Gastroesophageal sphincter (tissue), 4 donors: ENCODE measurements at regions not wholly inside any gene's neighbourhood (a gene's known extent, or its start where the extent isn't known, plus 50 kb on each side); places are given as distances from the start of the nearest gene placed in this dataset.

Experiments
- ATAC-seq: fragments of 150-250 bp; one replicate; pipeline ENCODE4 v1.9.1; 2016; ENCODE audit warnings: mild to moderate bottlenecking, moderate library complexity
- H3K27ac ChIP-seq, 4 donors: fragments of 200-600 bp; sonication (generic) in 3 of 4; 1 replicate in 3 of 4; 2 replicates in 1 of 4; pipeline ENCODE4 v1.5.1; 2016 to 2019
- H3K27me3 ChIP-seq: fragments of 200-600 bp; sonication (generic); one replicate; pipeline ENCODE4 v1.5.1; 2019
- H3K36me3 ChIP-seq, 2 donors: fragments of 200-600 bp; sonication (generic); one replicate each; pipeline ENCODE4 v1.5.1; 2019; ENCODE audit warnings: control low read depth in 1 of 2
- H3K4me1 ChIP-seq, 3 donors: fragments of 200-600 bp; sonication (generic); 1 replicate in 2 of 3; 2 replicates in 1 of 3; pipeline ENCODE4 v1.5.1; 2016 to 2019; ENCODE audit warnings: control low read depth in 2 of 3
- H3K4me3 ChIP-seq, 2 donors: fragments of 200-600 bp; sonication (generic); one replicate each; pipeline ENCODE4 v1.5.1; 2019; ENCODE audit warnings: mild to moderate bottlenecking in 1 of 2, moderate library complexity in 1 of 2
- H3K9me3 ChIP-seq, 3 donors: fragments of 200-600 bp; sonication (generic); one replicate each; pipeline ENCODE4 v1.5.1; 2017 to 2019; ENCODE audit warnings: control low read depth in 2 of 3
- EP300 ChIP-seq: sonication (generic); formaldehyde crosslinking; IDR thresholded peaks from one replicate; pipeline ENCODE4 v1.6.1; 2017; ENCODE audit warnings: antibody characterized with exemption, mild to moderate bottlenecking
- POLR2A ChIP-seq, 2 donors: fragments of 450-650 bp; IDR thresholded peaks; one replicate each; pipeline ENCODE4 v1.6.1; 2017; ENCODE audit warnings: antibody characterized with exemption in 2 of 2, mild to moderate bottlenecking in 2 of 2, moderate library complexity in 1 of 2
- POLR2AphosphoS5 ChIP-seq: sonication (generic); formaldehyde crosslinking; IDR thresholded peaks from one replicate; pipeline ENCODE4 v1.6.1; 2017; ENCODE audit warnings: antibody characterized with exemption
- WGBS, 2 donors: methylation state at CpG; one replicate each; pipeline ENCODE4 v1.1.5; 2018; ENCODE audit warnings: low coverage in 1 of 2; 5-methylcytosine and 5-hydroxymethylcytosine counted together
- TF ChIP-seq, protein P1 (sequence below), 4 experiments: fragments of 200-600 bp in 2 of 4; fragments of 450-650 bp in 2 of 4; sonication (generic) in 1 of 4; IDR thresholded peaks; one replicate each; pipeline ENCODE4 v1.5.1; 2017 to 2019; ENCODE audit warnings: antibody characterized with exemption in 4 of 4, mild to moderate bottlenecking in 2 of 4, moderate library complexity in 2 of 4

DNA sequence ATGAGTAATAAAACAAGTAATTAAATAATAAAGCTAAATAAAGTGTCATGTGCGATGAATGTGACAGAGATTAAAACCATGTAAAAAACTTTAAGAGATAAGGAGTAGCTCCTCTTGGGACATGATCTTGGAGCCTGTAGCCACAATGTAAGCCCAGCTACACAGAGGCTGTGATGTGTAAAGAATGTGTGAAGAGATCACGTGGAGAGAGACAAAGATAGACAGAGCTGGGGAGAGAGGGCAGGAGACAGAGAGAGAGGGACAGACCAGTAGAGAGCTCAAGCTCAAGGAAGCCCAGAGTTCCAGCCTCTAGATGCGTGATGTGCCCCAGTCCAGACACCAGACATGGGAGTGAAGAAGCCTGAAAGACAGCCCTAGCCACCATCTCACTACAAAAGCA, 644.1 kb downstream of the TNS3 start:
- H3K27ac ChIP-seq = no peak overlapping the region
- no peaks in the 10 kb centered on the region for H3K36me3 ChIP-seq
- H3K4me1 ChIP-seq = peaks cover 0 to 11% (median 5%) of the 10 kb centered on the region in 3 donors
- H3K9me3 ChIP-seq = no peaks in the 10 kb centered on the region
- TF ChIP-seq POLR2A (IDR thresholded peaks at IDR 0.05) = no peak
- no peak for TF ChIP-seq EP300
- TF ChIP-seq POLR2AphosphoS5 = no peak
- H3K27me3 ChIP-seq = no peaks in the 10 kb centered on the region
- H3K4me3 ChIP-seq = no peak overlapping the region
- ATAC-seq = no peak
- WGBS, 2 donors = 85% methylated on average over 3 of the region's 3 CpGs

DNA sequence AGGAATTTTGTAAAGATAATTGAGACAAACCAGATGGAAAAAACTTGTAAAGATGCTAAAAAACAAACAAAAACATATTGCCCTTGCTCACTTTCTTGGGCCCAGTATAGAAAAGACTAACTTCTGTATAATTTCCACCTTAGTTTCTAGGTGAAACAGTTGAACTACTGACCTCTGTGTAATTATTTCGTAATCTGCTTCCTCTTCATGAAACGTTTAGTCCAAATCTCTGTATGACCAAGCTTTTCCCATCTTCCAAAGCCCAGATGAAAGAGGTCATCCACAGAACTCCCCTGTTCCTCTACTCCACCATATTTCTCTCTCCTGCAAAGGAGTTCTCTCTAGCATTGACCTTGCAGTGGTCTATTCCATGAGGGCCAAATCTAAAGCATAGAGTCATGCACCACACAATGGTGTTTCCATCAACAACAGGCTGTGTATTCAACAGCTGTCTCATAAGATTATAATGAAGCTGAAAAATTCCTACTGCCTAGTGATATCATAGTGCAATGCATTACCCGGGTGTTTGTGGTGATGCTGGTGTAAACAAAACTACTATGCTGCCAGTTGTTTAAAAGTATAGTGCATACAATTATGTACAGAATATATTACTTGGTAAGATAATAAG, 647.6 kb downstream of the TNS3 start:
- Histone ChIP-seq H3K4me3 (no peak overlapping the region), H3K27ac (no peak overlapping the region), H3K27me3 (no peaks in the 10 kb centered on the region), H3K9me3 (no peaks in the 10 kb centered on the region), H3K36me3 (no peaks in the 10 kb centered on the region), H3K4me1 (peaks cover 0 to 18% (median 5%) of the 10 kb centered on the region in 3 donors)
- TF ChIP-seq POLR2A (IDR thresholded peaks at IDR 0.05) (no peak), EP300 (no peak), POLR2AphosphoS5 (no peak)
- TF ChIP-seq, protein P1, sequence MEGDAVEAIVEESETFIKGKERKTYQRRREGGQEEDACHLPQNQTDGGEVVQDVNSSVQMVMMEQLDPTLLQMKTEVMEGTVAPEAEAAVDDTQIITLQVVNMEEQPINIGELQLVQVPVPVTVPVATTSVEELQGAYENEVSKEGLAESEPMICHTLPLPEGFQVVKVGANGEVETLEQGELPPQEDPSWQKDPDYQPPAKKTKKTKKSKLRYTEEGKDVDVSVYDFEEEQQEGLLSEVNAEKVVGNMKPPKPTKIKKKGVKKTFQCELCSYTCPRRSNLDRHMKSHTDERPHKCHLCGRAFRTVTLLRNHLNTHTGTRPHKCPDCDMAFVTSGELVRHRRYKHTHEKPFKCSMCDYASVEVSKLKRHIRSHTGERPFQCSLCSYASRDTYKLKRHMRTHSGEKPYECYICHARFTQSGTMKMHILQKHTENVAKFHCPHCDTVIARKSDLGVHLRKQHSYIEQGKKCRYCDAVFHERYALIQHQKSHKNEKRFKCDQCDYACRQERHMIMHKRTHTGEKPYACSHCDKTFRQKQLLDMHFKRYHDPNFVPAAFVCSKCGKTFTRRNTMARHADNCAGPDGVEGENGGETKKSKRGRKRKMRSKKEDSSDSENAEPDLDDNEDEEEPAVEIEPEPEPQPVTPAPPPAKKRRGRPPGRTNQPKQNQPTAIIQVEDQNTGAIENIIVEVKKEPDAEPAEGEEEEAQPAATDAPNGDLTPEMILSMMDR (IDR thresholded peaks at IDR 0.05) = no peak
- ATAC-seq = no peak
- 58 to 67% methylated on average over 3 of the region's 3 CpGs for WGBS, 2 donors

DNA sequence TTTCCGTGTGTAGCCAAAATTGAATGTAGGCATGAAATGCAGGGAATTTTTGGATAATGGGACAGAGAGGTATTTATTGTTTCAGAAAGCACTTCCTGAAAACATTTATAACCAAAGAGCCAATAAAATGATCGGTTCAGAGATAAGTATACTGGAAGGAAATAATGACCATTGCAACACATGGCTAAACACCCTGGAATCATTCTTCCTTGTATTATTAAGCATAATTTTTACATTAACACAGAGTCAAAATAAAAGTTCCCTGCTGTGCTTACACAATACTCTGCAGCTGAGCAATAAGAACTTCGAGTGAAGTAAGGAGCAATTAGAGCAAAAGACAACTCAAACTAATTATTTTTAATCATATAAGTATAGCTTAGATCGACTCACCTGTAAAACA, 648.3 kb downstream of the TNS3 start:
- no peak overlapping the region for H3K4me3 ChIP-seq
- H3K9me3 ChIP-seq = no peaks in the 10 kb centered on the region
- no peak for ATAC-seq
- peaks cover 0 to 18% (median 5%) of the 10 kb centered on the region in 3 donors for H3K4me1 ChIP-seq
- H3K27ac ChIP-seq = peak overlapping the region in 1 of 4 donors; percentile 69
- no peaks in the 10 kb centered on the region for H3K36me3 ChIP-seq
- no peak for TF ChIP-seq EP300
- no peak for TF ChIP-seq POLR2A (IDR thresholded peaks at IDR 0.05)
- TF ChIP-seq POLR2AphosphoS5 = no peak
- TF ChIP-seq, protein P1 (IDR thresholded peaks at IDR 0.05) = no peak
- H3K27me3 ChIP-seq = no peaks in the 10 kb centered on the region
- WGBS, 2 donors = 74 to 83% methylated on average over 4 of the region's 4 CpGs

DNA sequence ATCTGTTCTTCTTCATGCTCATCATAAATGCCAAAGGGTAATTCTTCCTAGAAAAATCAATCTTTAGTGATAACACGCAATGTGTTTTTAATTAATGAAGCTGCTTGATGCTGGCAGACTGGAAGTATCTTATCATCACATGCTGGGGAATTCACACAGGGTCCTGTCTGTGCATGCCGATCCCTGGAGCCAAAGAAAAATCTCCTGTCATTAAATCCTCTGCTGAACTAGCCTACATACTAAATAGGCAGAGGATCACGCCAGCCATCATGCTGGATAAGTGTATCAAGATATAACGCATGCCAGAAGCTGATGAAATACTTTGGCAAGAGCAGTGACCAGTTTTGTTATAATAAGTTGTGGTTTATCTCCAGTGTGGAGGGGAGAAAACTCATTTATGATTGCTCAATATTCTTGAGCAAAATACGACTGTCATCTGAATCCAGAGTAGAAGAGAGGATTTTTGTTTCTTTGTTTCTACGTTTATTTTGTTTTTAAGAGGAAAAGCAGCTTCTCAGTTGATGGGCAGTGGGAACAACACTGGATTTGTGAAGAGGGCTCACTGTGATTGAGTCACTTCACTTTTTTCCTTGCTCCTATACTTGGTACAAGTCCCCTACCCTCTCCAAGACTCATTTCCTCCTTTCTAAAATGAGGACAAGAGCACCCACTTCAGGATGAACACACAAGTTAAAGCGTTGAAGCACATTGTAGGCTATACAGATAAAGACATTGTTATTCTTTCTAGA, 649.1 kb downstream of the TNS3 start:
- WGBS, 2 donors = 43 to 61% methylated on average over 6 to 7 of the region's 7 CpGs
- H3K4me3 ChIP-seq = no peak overlapping the region

DNA sequence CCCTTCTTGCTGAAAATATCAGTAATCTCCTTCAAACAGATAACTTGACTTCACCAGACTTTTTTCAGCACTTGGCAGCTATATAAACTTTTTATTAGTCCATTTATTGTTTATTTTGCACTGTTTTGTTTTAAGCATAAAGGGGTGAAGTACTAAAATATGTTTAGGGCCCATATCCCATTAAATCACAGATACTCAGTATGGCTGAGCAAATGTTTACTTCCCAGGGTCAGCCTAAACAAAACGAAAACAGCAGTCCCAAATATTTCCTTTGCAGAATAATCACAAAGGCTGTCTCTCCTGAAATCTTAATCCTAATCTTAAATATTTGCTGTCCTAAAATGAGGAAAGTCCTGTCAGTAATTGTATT, 649.6 kb downstream of the TNS3 start:
- Histone ChIP-seq H3K36me3 (no peaks in the 10 kb centered on the region), H3K4me1 (peaks cover 0 to 18% (median 5%) of the 10 kb centered on the region in 3 donors), H3K27me3 (no peaks in the 10 kb centered on the region), H3K4me3 (no peak overlapping the region), H3K9me3 (no peaks in the 10 kb centered on the region), H3K27ac (peak overlapping the region in 1 of 4 donors; percentile 59)
- TF ChIP-seq POLR2A (IDR thresholded peaks at IDR 0.05) (no peak), EP300 (no peak), POLR2AphosphoS5 (no peak)
- TF ChIP-seq, protein P1 (IDR thresholded peaks at IDR 0.05) = no peak
- WGBS, 2 donors = 22 to 63% methylated on average over 1 of the region's 1 CpG
- ATAC-seq = no peak

More for the DNA sequence above, 649.1 kb downstream of the TNS3 start:
- Histone ChIP-seq H3K36me3 (no peaks in the 10 kb centered on the region), H3K27ac (peak overlapping the region; percentile 42 to 69 (median 53)), H3K4me1 (peaks cover 0 to 18% (median 5%) of the 10 kb centered on the region in 3 donors), H3K9me3 (no peaks in the 10 kb centered on the region), H3K27me3 (no peaks in the 10 kb centered on the region)
- ATAC-seq = peak; percentile 83
- TF ChIP-seq, protein P1 (IDR thresholded peaks at IDR 0.05) = peak in 1 of 4 experiments; percentile 14
- TF ChIP-seq EP300 = no peak
- TF ChIP-seq POLR2AphosphoS5 = peak; percentile 28
